Liver (tissue), 8 donors: ENCODE measurements at regions not wholly inside any gene's neighbourhood (a gene's known extent, or its start where the extent isn't known, plus 50 kb on each side); places are given as distances from the start of the nearest gene placed in this dataset.

Experiments used
- DNase-seq: peaks from one replicate; pipeline ENCODE4 v3.0.0-alpha.2; 2017; ENCODE audit warnings: low spot score
- H3K27ac ChIP-seq, 2 donors: one replicate each; pipeline ENCODE4 v1.7.0; 2013; ENCODE audit warnings: inconsistent platforms in 2 of 2, low read length in 2 of 2, control low read depth in 1 of 2, low read depth in 1 of 2, mild to moderate bottlenecking in 1 of 2
- H3K27me3 ChIP-seq, 4 donors: one replicate each; pipeline versions ENCODE4 v1.6.1 to v1.7.0; 2013; ENCODE audit warnings: low read length in 3 of 4, inconsistent platforms in 1 of 4, mild to moderate bottlenecking in 1 of 4, moderate library complexity in 1 of 4; ENCODE audit not compliant: control insufficient read depth in 4 of 4, insufficient read depth in 4 of 4
- H3K36me3 ChIP-seq, 4 donors: one replicate each; pipeline versions ENCODE4 v1.6.1 to v1.7.0; 2013; ENCODE audit warnings: low read length in 3 of 4, mild to moderate bottlenecking in 3 of 4, low read depth in 1 of 4, moderate library complexity in 1 of 4; ENCODE audit not compliant: control insufficient read depth in 4 of 4, insufficient read depth in 3 of 4
- H3K4me1 ChIP-seq, 4 donors: one replicate each; pipeline versions ENCODE4 v1.6.1 to v1.7.0; 2013; ENCODE audit warnings: low read length in 3 of 4, mild to moderate bottlenecking in 3 of 4, moderate library complexity in 1 of 4; ENCODE audit not compliant: control insufficient read depth in 4 of 4, insufficient read depth in 4 of 4
- H3K4me3 ChIP-seq, 3 donors: one replicate each; pipeline versions ENCODE4 v1.6.1 to v1.7.0; 2013; ENCODE audit warnings: low read length in 3 of 3, control low read depth in 1 of 3, low read depth in 1 of 3, mild to moderate bottlenecking in 1 of 3
- H3K9ac ChIP-seq, 2 donors: one replicate each; pipeline ENCODE4 v1.7.0; 2013; ENCODE audit warnings: low read length in 2 of 2, mild to moderate bottlenecking in 2 of 2, moderate library complexity in 2 of 2, control low read depth in 1 of 2, low read depth in 1 of 2
- H3K9me3 ChIP-seq, 4 donors: one replicate each; pipeline versions ENCODE4 v1.6.1 to v1.7.0; 2013; ENCODE audit warnings: low read length in 3 of 4; ENCODE audit not compliant: control insufficient read depth in 4 of 4
- ATF3 ChIP-seq: IDR thresholded peaks from 2 replicates; pipeline ENCODE4 v1.6.1; 2016; ENCODE audit warnings: antibody characterized with exemption
- CTCF ChIP-seq: fragments of 150-350 bp; IDR thresholded peaks from 2 replicates; pipeline ENCODE4 v1.5.1; 2017; ENCODE audit warnings: improper control_type of control experiment, low read depth, low read length; ENCODE audit not compliant: missing input control
- EGR1 ChIP-seq, 2 donors: IDR thresholded peaks; 2 replicates each; pipeline ENCODE4 v1.6.1; 2016 to 2018; ENCODE audit warnings: antibody characterized with exemption in 2 of 2, low read depth in 2 of 2
- FOXA1 ChIP-seq: IDR thresholded peaks from 2 replicates; pipeline ENCODE4 v1.6.1; 2016; ENCODE audit warnings: antibody characterized with exemption
- FOXA2 ChIP-seq: IDR thresholded peaks from 2 replicates; pipeline ENCODE4 v1.6.1; 2016; ENCODE audit warnings: antibody characterized with exemption
- GABPA ChIP-seq, 2 donors: IDR thresholded peaks in 1 of 2; conservative IDR thresholded peaks in 1 of 2; 2 replicates each; pipeline ENCODE4 v1.6.1; 2016; ENCODE audit warnings: antibody characterized with exemption in 2 of 2, mild to moderate bottlenecking in 1 of 2, moderate library complexity in 1 of 2
- HNF4A ChIP-seq, 2 donors: conservative IDR thresholded peaks; 2 replicates each; pipeline ENCODE4 v1.6.1; 2016; ENCODE audit warnings: antibody characterized with exemption in 2 of 2, mild to moderate bottlenecking in 2 of 2
- HNF4G ChIP-seq: IDR thresholded peaks from 2 replicates; pipeline ENCODE4 v1.6.1; 2016; ENCODE audit warnings: antibody characterized with exemption
- JUND ChIP-seq, 2 donors: IDR thresholded peaks; 2 replicates each; pipeline ENCODE4 v1.6.1; 2016; ENCODE audit warnings: antibody characterized with exemption in 2 of 2
- MAX ChIP-seq: IDR thresholded peaks from 2 replicates; pipeline ENCODE4 v1.6.1; 2016; ENCODE audit warnings: antibody characterized with exemption
- NR2F2 ChIP-seq: IDR thresholded peaks from 2 replicates; pipeline ENCODE4 v1.6.1; 2016; ENCODE audit warnings: antibody characterized with exemption
- RAD21 ChIP-seq, 2 donors: IDR thresholded peaks; 2 replicates each; pipeline ENCODE4 v1.6.1; 2016; ENCODE audit warnings: antibody characterized with exemption in 2 of 2, mild to moderate bottlenecking in 2 of 2
- REST ChIP-seq: IDR thresholded peaks from 2 replicates; pipeline ENCODE4 v1.6.1; 2016; ENCODE audit warnings: antibody characterized with exemption, mild to moderate bottlenecking
- RXRA ChIP-seq, 2 donors: IDR thresholded peaks; 2 replicates each; pipeline ENCODE4 v1.6.1; 2017 to 2018; ENCODE audit warnings: antibody characterized with exemption in 2 of 2, mild to moderate bottlenecking in 1 of 2
- SP1 ChIP-seq: IDR thresholded peaks from 2 replicates; pipeline ENCODE4 v1.6.1; 2018; ENCODE audit warnings: antibody characterized with exemption, mild to moderate bottlenecking
- TAF1 ChIP-seq: conservative IDR thresholded peaks from 2 replicates; pipeline ENCODE4 v1.6.1; 2016; ENCODE audit warnings: antibody characterized with exemption, mild to moderate bottlenecking
- YY1 ChIP-seq: IDR thresholded peaks from 2 replicates; pipeline ENCODE4 v1.6.1; 2016; ENCODE audit warnings: antibody characterized with exemption, mild to moderate bottlenecking
- ZBTB33 ChIP-seq: IDR thresholded peaks from 2 replicates; pipeline ENCODE4 v1.6.1; 2016; ENCODE audit warnings: antibody characterized with exemption
- WGBS: extraction: QIAGEN DNeasy Blood & Tissue Kit; methylation state at CpG from one replicate; pipeline ENCODE4 v1.1.7; 2013; 5-methylcytosine and 5-hydroxymethylcytosine counted together
- donor health status: healthy.
- donor health status: healthy.
- donor health status: healthy.
- donor health status: healthy.
- donor health status: healthy.

- H3K9me3 ChIP-seq = no peaks in the 10 kb centered on the region
- no peaks in the 10 kb centered on the region for H3K27me3 ChIP-seq
- H3K36me3 ChIP-seq = no peaks in the 10 kb centered on the region
- no peak for TF ChIP-seq NR2F2
- no peak for TF ChIP-seq SP1
- no peak overlapping the region for H3K27ac ChIP-seq
- H3K9ac ChIP-seq = no peak overlapping the region
- H3K4me3 ChIP-seq = no peak overlapping the region
- no peak for DNase-seq
- no peaks in the 10 kb centered on the region for H3K4me1 ChIP-seq
Observed at GRCh38 chr13:85657942-85658341, 141.3 kb downstream of the SLITRK6 start.

GRCh38 chr13:85655040-85655439, 144.2 kb downstream of the SLITRK6 start:
- no peak overlapping the region for H3K9ac ChIP-seq
- 30% methylated on average over 1 of the region's 1 CpG for WGBS
- H3K4me1 ChIP-seq = no peaks in the 10 kb centered on the region
- no peak for TF ChIP-seq REST
- no peak for TF ChIP-seq HNF4G
- TF ChIP-seq FOXA2 = no peak
- no peak for TF ChIP-seq EGR1 (IDR thresholded peaks at IDR 0.05; ENCODE audit: low read depth in 2 of 2)
- TF ChIP-seq YY1 = no peak
- no peak for TF ChIP-seq CTCF
- no peak for TF ChIP-seq RAD21 (IDR thresholded peaks at IDR 0.05)
- TF ChIP-seq ZBTB33 = no peak
- no peak for TF ChIP-seq JUND (IDR thresholded peaks at IDR 0.05)
- no peak for TF ChIP-seq HNF4A (conservative IDR thresholded peaks at IDR 0.05)
- no peak for TF ChIP-seq TAF1
- TF ChIP-seq SP1 = no peak
- no peak for TF ChIP-seq FOXA1
- TF ChIP-seq NR2F2 = no peak
- no peak for TF ChIP-seq RXRA (IDR thresholded peaks at IDR 0.05)
- TF ChIP-seq GABPA (IDR thresholded peaks at IDR 0.05 in 1 of 2, conservative IDR thresholded peaks at IDR 0.05 in 1 of 2) = no peak
- TF ChIP-seq MAX = no peak
- TF ChIP-seq ATF3 = no peak
- H3K9me3 ChIP-seq = no peaks in the 10 kb centered on the region
- H3K27ac ChIP-seq = no peak overlapping the region
- H3K27me3 ChIP-seq = no peaks in the 10 kb centered on the region
- H3K4me3 ChIP-seq = no peak overlapping the region
- no peaks in the 10 kb centered on the region for H3K36me3 ChIP-seq
- DNase-seq = no peak
